ENCODE measurements at regions not wholly inside any gene's neighbourhood (a gene's known extent, or its start where the extent isn't known, plus 50 kb on each side); places are given as distances from the start of the nearest gene placed in this dataset.

DNA sequence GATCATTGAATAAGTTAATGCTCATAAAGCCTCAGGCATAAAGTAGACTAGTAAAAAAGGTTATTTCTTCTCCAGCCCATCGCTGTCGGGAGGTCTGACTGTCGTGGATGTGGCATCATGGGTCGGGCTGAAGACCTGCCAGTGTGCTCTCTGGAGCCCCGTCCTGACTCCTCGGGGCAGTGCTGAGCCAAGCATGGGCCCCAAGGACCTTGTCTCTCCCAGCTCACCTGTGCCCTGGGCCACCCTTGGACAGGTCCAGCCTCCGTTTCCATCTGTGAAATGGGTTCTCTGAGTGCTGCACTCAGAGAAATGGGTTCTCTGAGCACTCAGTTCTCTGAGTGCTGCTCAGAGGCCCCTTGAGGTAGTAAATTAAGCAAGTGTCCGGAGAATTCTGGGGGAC lies 269.0 kb downstream of the GADD45G start:
- TF ChIP-seq, protein P1, sequence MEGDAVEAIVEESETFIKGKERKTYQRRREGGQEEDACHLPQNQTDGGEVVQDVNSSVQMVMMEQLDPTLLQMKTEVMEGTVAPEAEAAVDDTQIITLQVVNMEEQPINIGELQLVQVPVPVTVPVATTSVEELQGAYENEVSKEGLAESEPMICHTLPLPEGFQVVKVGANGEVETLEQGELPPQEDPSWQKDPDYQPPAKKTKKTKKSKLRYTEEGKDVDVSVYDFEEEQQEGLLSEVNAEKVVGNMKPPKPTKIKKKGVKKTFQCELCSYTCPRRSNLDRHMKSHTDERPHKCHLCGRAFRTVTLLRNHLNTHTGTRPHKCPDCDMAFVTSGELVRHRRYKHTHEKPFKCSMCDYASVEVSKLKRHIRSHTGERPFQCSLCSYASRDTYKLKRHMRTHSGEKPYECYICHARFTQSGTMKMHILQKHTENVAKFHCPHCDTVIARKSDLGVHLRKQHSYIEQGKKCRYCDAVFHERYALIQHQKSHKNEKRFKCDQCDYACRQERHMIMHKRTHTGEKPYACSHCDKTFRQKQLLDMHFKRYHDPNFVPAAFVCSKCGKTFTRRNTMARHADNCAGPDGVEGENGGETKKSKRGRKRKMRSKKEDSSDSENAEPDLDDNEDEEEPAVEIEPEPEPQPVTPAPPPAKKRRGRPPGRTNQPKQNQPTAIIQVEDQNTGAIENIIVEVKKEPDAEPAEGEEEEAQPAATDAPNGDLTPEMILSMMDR (IDR thresholded peaks at IDR 0.05) = no peak
- TF ChIP-seq POLR2A (IDR thresholded peaks at IDR 0.05) = no peak
